HEK293 (cell line): ENCODE measurements at regions not wholly inside any gene's neighbourhood (a gene's known extent, or its start where the extent isn't known, plus 50 kb on each side); places are given as distances from the start of the nearest gene placed in this dataset.

ENCODE experiments used
- CTCF ChIA-PET: fragments of 350-600 bp; formaldehyde crosslinking; extraction: SDS; loops from one replicate; lab custom pipeline; 2021; ENCODE audit warnings: antibody characterized with exemption; lab: Yijun Ruan, JAX
- POLR2A ChIA-PET: fragments of 300-600 bp; formaldehyde crosslinking; extraction: SDS; loops from one replicate; lab custom pipeline; 2020; ENCODE audit warnings: antibody characterized with exemption, inconsistent platforms; lab: Yijun Ruan, JAX
- H3K27ac ChIP-seq: fragments of 200-500 bp; sonication (Bioruptor generic); 2 replicates; pipeline ENCODE4 v1.5.1; 2014; ENCODE audit warnings: low read depth, low read length, control low read depth, inconsistent platforms; ENCODE audit errors: extremely low read depth
- H3K36me3 ChIP-seq, 2 experiments: fragments of 200-500 bp in 1 of 2; sonication (Bioruptor generic) in 1 of 2; 1 replicate in 1 of 2; 2 replicates in 1 of 2; pipeline ENCODE4 v1.5.1; 2014 to 2017; ENCODE audit warnings: inconsistent platforms in 2 of 2, low read length in 2 of 2; ENCODE audit not compliant: control insufficient read depth in 2 of 2, insufficient read depth in 1 of 2
- H3K4me1 ChIP-seq: fragments of 200-500 bp; sonication (Bioruptor generic); 2 replicates; pipeline ENCODE4 v1.5.1; 2014; ENCODE audit warnings: mild to moderate bottlenecking, low read length, inconsistent platforms; ENCODE audit not compliant: control insufficient read depth, insufficient read depth
- H3K4me3 ChIP-seq: 2 replicates; pipeline ENCODE4 v1.5.1; 2011; ENCODE audit warnings: low read depth, mild to moderate bottlenecking, control low read depth, low read length, moderate library complexity
- H3K9me3 ChIP-seq: fragments of 200-500 bp; sonication (Bioruptor generic); 2 replicates; pipeline ENCODE4 v1.5.1; 2014; ENCODE audit warnings: low read depth, low read length, inconsistent platforms; ENCODE audit not compliant: control insufficient read depth, insufficient read depth
- PBX3 ChIP-seq: sonication (generic); formaldehyde crosslinking; IDR thresholded peaks from 2 replicates; pipeline ENCODE4 v1.8.1; 2022; ENCODE audit warnings: mild to moderate bottlenecking, moderate library complexity, missing genetic modification reagents
- SALL2 ChIP-seq: fragments of 450-650 bp; formaldehyde crosslinking; IDR thresholded peaks from 2 replicates; pipeline ENCODE4 v1.5.0; 2017; ENCODE audit warnings: missing biosample characterization, mild to moderate bottlenecking, missing genetic modification characterization, borderline replicate concordance
- ZEB2 ChIP-seq: fragments of 450-650 bp; formaldehyde crosslinking; IDR thresholded peaks from 2 replicates; pipeline ENCODE4 v1.5.1; 2016; ENCODE audit warnings: missing biosample characterization, missing genetic modification characterization
- ZFP69B ChIP-seq: fragments of 450-650 bp; formaldehyde crosslinking; IDR thresholded peaks from 2 replicates; pipeline ENCODE4 v1.5.1; 2016; ENCODE audit warnings: missing biosample characterization, missing genetic modification characterization
- ZNF169 ChIP-seq: fragments of 450-650 bp; formaldehyde crosslinking; IDR thresholded peaks from 2 replicates; pipeline ENCODE4 v1.5.1; 2016; ENCODE audit warnings: missing biosample characterization, missing genetic modification characterization
- ZNF239 ChIP-seq: fragments of 450-650 bp; formaldehyde crosslinking; IDR thresholded peaks from 2 replicates; pipeline ENCODE4 v1.5.1; 2016; ENCODE audit warnings: missing biosample characterization, missing genetic modification characterization
- ZNF292 ChIP-seq: fragments of 450-650 bp; formaldehyde crosslinking; IDR thresholded peaks from 2 replicates; pipeline ENCODE4 v1.5.1; 2016; ENCODE audit warnings: low read depth, missing biosample characterization, missing genetic modification characterization, borderline replicate concordance
- ZNF548 ChIP-seq: fragments of 450-650 bp; formaldehyde crosslinking; IDR thresholded peaks from 2 replicates; pipeline ENCODE4 v1.5.1; 2016; ENCODE audit warnings: missing biosample characterization, missing genetic modification characterization
- ZNF560 ChIP-seq: fragments of 450-650 bp; formaldehyde crosslinking; IDR thresholded peaks from 2 replicates; pipeline ENCODE4 v1.5.1; 2017; ENCODE audit warnings: missing biosample characterization, missing genetic modification characterization, borderline replicate concordance
- ZNF658 ChIP-seq: fragments of 450-650 bp; formaldehyde crosslinking; IDR thresholded peaks from 2 replicates; pipeline ENCODE4; 2016; ENCODE audit warnings: missing biosample characterization, missing genetic modification characterization
- ZNF701 ChIP-seq: fragments of 450-650 bp; formaldehyde crosslinking; IDR thresholded peaks from 2 replicates; pipeline ENCODE4 v1.5.1; 2016; ENCODE audit warnings: missing biosample characterization, missing genetic modification characterization
- ZNF707 ChIP-seq: fragments of 450-650 bp; formaldehyde crosslinking; IDR thresholded peaks from 2 replicates; pipeline ENCODE4 v1.5.1; 2016; ENCODE audit warnings: missing biosample characterization, missing genetic modification characterization
- ZNF843 ChIP-seq: fragments of 450-650 bp; formaldehyde crosslinking; IDR thresholded peaks from 2 replicates; pipeline ENCODE4 v1.5.1; 2016; ENCODE audit warnings: missing biosample characterization, missing genetic modification characterization
- ZSCAN5A ChIP-seq: fragments of 450-650 bp; formaldehyde crosslinking; IDR thresholded peaks from 2 replicates; pipeline ENCODE4 v1.5.1; 2016; ENCODE audit warnings: missing biosample characterization, missing genetic modification characterization
- TF ChIP-seq, protein P1 (sequence below): fragments of 450-650 bp; formaldehyde crosslinking; IDR thresholded peaks from 2 replicates; pipeline ENCODE4 v1.5.1; 2017; ENCODE audit warnings: missing biosample characterization, missing genetic modification characterization
- TF ChIP-seq, protein P2 (sequence below): fragments of 450-650 bp; formaldehyde crosslinking; IDR thresholded peaks from 2 replicates; pipeline ENCODE4 v1.5.1; 2016; ENCODE audit warnings: missing biosample characterization, missing genetic modification characterization
- TF ChIP-seq, protein P3 (sequence below): fragments of 450-650 bp; formaldehyde crosslinking; IDR thresholded peaks from 2 replicates; pipeline ENCODE4 v1.5.1; 2017; ENCODE audit warnings: missing biosample characterization, missing genetic modification characterization
- TF ChIP-seq, protein P4 (sequence below): fragments of 450-650 bp; IDR thresholded peaks from 2 replicates; pipeline ENCODE4 v1.5.1; 2018; ENCODE audit warnings: missing biosample characterization, mild to moderate bottlenecking, missing genetic modification characterization
- TF ChIP-seq, protein P5 (sequence below): fragments of 450-650 bp; formaldehyde crosslinking; IDR thresholded peaks from 2 replicates; pipeline ENCODE4 v1.5.1; 2016; ENCODE audit warnings: missing biosample characterization, missing genetic modification characterization, borderline replicate concordance

DNA sequence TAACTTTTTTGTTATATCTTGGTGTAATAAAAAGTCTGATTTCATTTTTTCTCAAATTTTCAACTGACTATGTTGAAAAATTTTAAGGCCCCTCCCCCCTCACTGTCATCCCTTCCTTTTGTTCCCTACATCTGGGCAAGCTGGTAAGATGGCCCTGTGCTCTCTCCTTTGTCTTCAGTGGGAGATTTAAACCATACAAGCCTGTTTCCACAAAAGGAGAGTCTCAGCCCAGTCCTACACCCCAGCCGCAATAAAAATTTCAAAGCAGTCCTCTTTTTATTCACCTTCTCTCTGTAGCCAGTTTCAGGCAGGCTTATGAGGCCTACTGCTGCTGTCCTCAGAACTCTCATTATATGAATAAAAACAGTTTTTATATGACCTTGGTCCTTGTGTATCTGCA, 630.5 kb downstream of the CBLN2 start:
- no peaks in the 10 kb centered on the region for H3K9me3 ChIP-seq
- no peak for TF ChIP-seq PBX3 (CRISPR knock-in tag)
- no peak for TF ChIP-seq ZNF707 (tag by site-specific recombination)
- TF ChIP-seq ZNF843 (tag by site-specific recombination), result no peak
- no peak for TF ChIP-seq ZNF169 (tag by site-specific recombination)
- TF ChIP-seq ZNF548, result no peak
- TF ChIP-seq, protein P1, sequence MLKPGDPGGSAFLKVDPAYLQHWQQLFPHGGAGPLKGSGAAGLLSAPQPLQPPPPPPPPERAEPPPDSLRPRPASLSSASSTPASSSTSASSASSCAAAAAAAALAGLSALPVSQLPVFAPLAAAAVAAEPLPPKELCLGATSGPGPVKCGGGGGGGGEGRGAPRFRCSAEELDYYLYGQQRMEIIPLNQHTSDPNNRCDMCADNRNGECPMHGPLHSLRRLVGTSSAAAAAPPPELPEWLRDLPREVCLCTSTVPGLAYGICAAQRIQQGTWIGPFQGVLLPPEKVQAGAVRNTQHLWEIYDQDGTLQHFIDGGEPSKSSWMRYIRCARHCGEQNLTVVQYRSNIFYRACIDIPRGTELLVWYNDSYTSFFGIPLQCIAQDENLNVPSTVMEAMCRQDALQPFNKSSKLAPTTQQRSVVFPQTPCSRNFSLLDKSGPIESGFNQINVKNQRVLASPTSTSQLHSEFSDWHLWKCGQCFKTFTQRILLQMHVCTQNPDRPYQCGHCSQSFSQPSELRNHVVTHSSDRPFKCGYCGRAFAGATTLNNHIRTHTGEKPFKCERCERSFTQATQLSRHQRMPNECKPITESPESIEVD (tag by site-specific recombination), result no peak
- TF ChIP-seq ZNF239 (tag by site-specific recombination), result no peak
- no peak for TF ChIP-seq ZEB2 (tag by site-specific recombination)
- TF ChIP-seq, protein P2, sequence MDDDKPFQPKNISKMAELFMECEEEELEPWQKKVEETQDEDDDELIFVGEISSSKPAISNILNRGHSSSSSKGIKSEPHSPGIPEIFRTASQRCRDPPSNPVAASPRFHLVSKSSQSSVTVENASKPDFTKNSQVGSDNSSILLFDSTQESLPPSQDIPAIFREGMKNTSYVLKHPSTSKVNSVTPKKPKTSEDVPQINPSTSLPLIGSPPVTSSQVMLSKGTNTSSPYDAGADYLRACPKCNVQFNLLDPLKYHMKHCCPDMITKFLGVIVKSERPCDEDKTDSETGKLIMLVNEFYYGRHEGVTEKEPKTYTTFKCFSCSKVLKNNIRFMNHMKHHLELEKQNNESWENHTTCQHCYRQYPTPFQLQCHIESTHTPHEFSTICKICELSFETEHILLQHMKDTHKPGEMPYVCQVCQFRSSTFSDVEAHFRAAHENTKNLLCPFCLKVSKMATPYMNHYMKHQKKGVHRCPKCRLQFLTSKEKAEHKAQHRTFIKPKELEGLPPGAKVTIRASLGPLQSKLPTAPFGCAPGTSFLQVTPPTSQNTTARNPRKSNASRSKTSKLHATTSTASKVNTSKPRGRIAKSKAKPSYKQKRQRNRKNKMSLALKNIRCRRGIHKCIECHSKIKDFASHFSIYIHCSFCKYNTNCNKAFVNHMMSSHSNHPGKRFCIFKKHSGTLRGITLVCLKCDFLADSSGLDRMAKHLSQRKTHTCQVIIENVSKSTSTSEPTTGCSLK (tag by site-specific recombination), result no peak
- no peak for TF ChIP-seq SALL2 (tag by site-specific recombination)
- TF ChIP-seq, protein P3, sequence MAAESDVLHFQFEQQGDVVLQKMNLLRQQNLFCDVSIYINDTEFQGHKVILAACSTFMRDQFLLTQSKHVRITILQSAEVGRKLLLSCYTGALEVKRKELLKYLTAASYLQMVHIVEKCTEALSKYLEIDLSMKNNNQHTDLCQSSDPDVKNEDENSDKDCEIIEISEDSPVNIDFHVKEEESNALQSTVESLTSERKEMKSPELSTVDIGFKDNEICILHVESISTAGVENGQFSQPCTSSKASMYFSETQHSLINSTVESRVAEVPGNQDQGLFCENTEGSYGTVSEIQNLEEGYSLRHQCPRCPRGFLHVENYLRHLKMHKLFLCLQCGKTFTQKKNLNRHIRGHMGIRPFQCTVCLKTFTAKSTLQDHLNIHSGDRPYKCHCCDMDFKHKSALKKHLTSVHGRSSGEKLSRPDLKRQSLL (tag by site-specific recombination), result no peak
- TF ChIP-seq, protein P4, sequence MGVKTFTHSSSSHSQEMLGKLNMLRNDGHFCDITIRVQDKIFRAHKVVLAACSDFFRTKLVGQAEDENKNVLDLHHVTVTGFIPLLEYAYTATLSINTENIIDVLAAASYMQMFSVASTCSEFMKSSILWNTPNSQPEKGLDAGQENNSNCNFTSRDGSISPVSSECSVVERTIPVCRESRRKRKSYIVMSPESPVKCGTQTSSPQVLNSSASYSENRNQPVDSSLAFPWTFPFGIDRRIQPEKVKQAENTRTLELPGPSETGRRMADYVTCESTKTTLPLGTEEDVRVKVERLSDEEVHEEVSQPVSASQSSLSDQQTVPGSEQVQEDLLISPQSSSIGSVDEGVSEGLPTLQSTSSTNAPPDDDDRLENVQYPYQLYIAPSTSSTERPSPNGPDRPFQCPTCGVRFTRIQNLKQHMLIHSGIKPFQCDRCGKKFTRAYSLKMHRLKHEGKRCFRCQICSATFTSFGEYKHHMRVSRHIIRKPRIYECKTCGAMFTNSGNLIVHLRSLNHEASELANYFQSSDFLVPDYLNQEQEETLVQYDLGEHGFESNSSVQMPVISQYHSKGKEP (tag by site-specific recombination), result no peak
- no peak for TF ChIP-seq ZSCAN5A
- TF ChIP-seq ZNF560 (tag by site-specific recombination), result no peak
- TF ChIP-seq ZNF658 (tag by site-specific recombination), result no peak
- TF ChIP-seq, protein P5, sequence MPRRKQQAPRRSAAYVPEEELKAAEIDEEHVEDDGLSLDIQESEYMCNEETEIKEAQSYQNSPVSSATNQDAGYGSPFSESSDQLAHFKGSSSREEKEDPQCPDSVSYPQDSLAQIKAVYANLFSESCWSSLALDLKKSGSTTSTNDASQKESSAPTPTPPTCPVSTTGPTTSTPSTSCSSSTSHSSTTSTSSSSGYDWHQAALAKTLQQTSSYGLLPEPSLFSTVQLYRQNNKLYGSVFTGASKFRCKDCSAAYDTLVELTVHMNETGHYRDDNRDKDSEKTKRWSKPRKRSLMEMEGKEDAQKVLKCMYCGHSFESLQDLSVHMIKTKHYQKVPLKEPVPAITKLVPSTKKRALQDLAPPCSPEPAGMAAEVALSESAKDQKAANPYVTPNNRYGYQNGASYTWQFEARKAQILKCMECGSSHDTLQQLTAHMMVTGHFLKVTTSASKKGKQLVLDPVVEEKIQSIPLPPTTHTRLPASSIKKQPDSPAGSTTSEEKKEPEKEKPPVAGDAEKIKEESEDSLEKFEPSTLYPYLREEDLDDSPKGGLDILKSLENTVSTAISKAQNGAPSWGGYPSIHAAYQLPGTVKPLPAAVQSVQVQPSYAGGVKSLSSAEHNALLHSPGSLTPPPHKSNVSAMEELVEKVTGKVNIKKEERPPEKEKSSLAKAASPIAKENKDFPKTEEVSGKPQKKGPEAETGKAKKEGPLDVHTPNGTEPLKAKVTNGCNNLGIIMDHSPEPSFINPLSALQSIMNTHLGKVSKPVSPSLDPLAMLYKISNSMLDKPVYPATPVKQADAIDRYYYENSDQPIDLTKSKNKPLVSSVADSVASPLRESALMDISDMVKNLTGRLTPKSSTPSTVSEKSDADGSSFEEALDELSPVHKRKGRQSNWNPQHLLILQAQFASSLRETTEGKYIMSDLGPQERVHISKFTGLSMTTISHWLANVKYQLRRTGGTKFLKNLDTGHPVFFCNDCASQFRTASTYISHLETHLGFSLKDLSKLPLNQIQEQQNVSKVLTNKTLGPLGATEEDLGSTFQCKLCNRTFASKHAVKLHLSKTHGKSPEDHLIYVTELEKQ (tag by site-specific recombination), result no peak
- no peak for TF ChIP-seq ZNF292 (tag by site-specific recombination)
- no peak for TF ChIP-seq ZNF701 (tag by site-specific recombination)
- no peak for TF ChIP-seq ZFP69B (tag by site-specific recombination)
- TF ChIP-seq, all 188 proteins: peak for 0
- Histone ChIP-seq H3K27ac (no peak overlapping the region), H3K4me3 (no peak overlapping the region), H3K36me3 (no peaks in the 10 kb centered on the region), H3K4me1 (no peaks in the 10 kb centered on the region)
- CTCF ChIA-PET, result no interaction called here
- POLR2A ChIA-PET, result no interaction called here
